ENCODE measurements at regions not wholly inside any gene's neighbourhood (a gene's known extent, or its start where the extent isn't known, plus 50 kb on each side); places are given as distances from the start of the nearest gene placed in this dataset.

- Histone ChIP-seq H3K4me3 (ENCODE audit: low read depth, low read length) (no peak overlapping the region), H3K9me3 (ENCODE audit: control insufficient read depth, insufficient read depth, low read depth, low read length) (no peaks in the 10 kb centered on the region), H3K27ac (ENCODE audit: extremely low read depth, low read depth, low read length) (no peak overlapping the region), H3K4me1 (ENCODE audit: control insufficient read depth, insufficient read depth, low read length) (no peaks in the 10 kb centered on the region), H3K36me3 (ENCODE audit: control insufficient read depth in 2 of 2, insufficient read depth in 1 of 2, low read length in 2 of 2) (no peaks in the 10 kb centered on the region)
- CTCF ChIA-PET = no interaction called here
- POLR2A ChIA-PET = no interaction called here
- TF ChIP-seq KLF10 (tag by site-specific recombination; IDR thresholded peaks at IDR 0.05) (no peak), ZBTB11 (tag by site-specific recombination; conservative IDR thresholded peaks at IDR 0.05; ENCODE audit: low read depth) (no peak), ZNF623 (tag by site-specific recombination; IDR thresholded peaks at IDR 0.05) (no peak), ZNF341 (tag by site-specific recombination; IDR thresholded peaks at IDR 0.05; ENCODE audit: low read depth) (no peak), ZNF274 (IDR thresholded peaks at IDR 0.05; ENCODE audit: low read length) (no peak), ZNF274 (tag by site-specific recombination; IDR thresholded peaks at IDR 0.05; ENCODE audit: borderline replicate concordance) (no peak), AEBP2 (tag by site-specific recombination; IDR thresholded peaks at IDR 0.05; ENCODE audit: borderline replicate concordance) (no peak), ZNF394 (tag by site-specific recombination; IDR thresholded peaks at IDR 0.05; ENCODE audit: borderline replicate concordance) (no peak), ZNF155 (tag by site-specific recombination; IDR thresholded peaks at IDR 0.05) (no peak)
Measured at GRCh38 chr4:163703251-163703650, 208.8 kb downstream of the TMA16 start.

- no peak overlapping the region for H3K27ac ChIP-seq (ENCODE audit: extremely low read depth, low read depth, low read length)
- ChIA-PET POLR2A (no interaction called here), CTCF (no interaction called here)
- H3K4me1 ChIP-seq (ENCODE audit: control insufficient read depth, insufficient read depth, low read length) = no peaks in the 10 kb centered on the region
- TF ChIP-seq ZNF521 (tag by site-specific recombination; IDR thresholded peaks at IDR 0.05) = no peak
- no peak for TF ChIP-seq ZNF239 (tag by site-specific recombination; IDR thresholded peaks at IDR 0.05)
- no peak for TF ChIP-seq ZNF544 (tag by site-specific recombination; IDR thresholded peaks at IDR 0.05)
- no peak for TF ChIP-seq ZNF2 (tag by site-specific recombination; IDR thresholded peaks at IDR 0.05)
- no peaks in the 10 kb centered on the region for H3K36me3 ChIP-seq (ENCODE audit: control insufficient read depth in 2 of 2, insufficient read depth in 1 of 2, low read length in 2 of 2)
- no peak overlapping the region for H3K4me3 ChIP-seq (ENCODE audit: low read depth, low read length)
- no peaks in the 10 kb centered on the region for H3K9me3 ChIP-seq (ENCODE audit: control insufficient read depth, insufficient read depth, low read depth, low read length)
Measured at GRCh38 chr4:163707873-163708272, 213.4 kb downstream of the TMA16 start.

GRCh38 chr4:163709601-163710000, 215.1 kb downstream of the TMA16 start:
- no peaks in the 10 kb centered on the region for H3K36me3 ChIP-seq (ENCODE audit: control insufficient read depth in 2 of 2, insufficient read depth in 1 of 2, low read length in 2 of 2)
- no peaks in the 10 kb centered on the region for H3K9me3 ChIP-seq (ENCODE audit: control insufficient read depth, insufficient read depth, low read depth, low read length)
- H3K27ac ChIP-seq (ENCODE audit: extremely low read depth, low read depth, low read length) = no peak overlapping the region
- no peaks in the 10 kb centered on the region for H3K4me1 ChIP-seq (ENCODE audit: control insufficient read depth, insufficient read depth, low read length)
- H3K4me3 ChIP-seq (ENCODE audit: low read depth, low read length) = no peak overlapping the region
- CTCF ChIA-PET = no interaction called here
- POLR2A ChIA-PET = no interaction called here
- TF ChIP-seq ZBTB10 (tag by site-specific recombination; IDR thresholded peaks at IDR 0.05) (no peak), ZNF362 (tag by site-specific recombination; IDR thresholded peaks at IDR 0.05) (no peak), ZNF704 (tag by site-specific recombination; IDR thresholded peaks at IDR 0.05) (no peak), ZNF610 (tag by site-specific recombination; IDR thresholded peaks at IDR 0.05; ENCODE audit: borderline replicate concordance) (no peak), ZNF549 (tag by site-specific recombination; IDR thresholded peaks at IDR 0.05) (no peak), PRDM10 (tag by site-specific recombination; IDR thresholded peaks at IDR 0.05) (no peak)
